Neutrophil (primary cell): ENCODE measurements at regions not wholly inside any gene's neighbourhood (a gene's known extent, or its start where the extent isn't known, plus 50 kb on each side); places are given as distances from the start of the nearest gene placed in this dataset.

ENCODE experiments used
- H3K27ac ChIP-seq: fragments of 200-600 bp; sonication (generic); 2 replicates; pipeline ENCODE4 v1.5.1; 2016; ENCODE audit warnings: mild to moderate bottlenecking, moderate library complexity
- H3K27me3 ChIP-seq: fragments of 200-600 bp; sonication (generic); 2 replicates; pipeline ENCODE4 v1.6.0; 2016; ENCODE audit warnings: mild to moderate bottlenecking
- H3K36me3 ChIP-seq: fragments of 200-600 bp; sonication (generic); 2 replicates; pipeline ENCODE4 v1.5.1; 2017
- H3K4me1 ChIP-seq, 2 experiments: fragments of 200-600 bp in 1 of 2; sonication (generic) in 1 of 2; 1 replicate in 1 of 2; 2 replicates in 1 of 2; pipeline versions ENCODE4 v1.5.1 to v1.6.1; 2013 to 2016; ENCODE audit warnings: low read depth in 1 of 2, low read length in 1 of 2, mild to moderate bottlenecking in 1 of 2, moderate library complexity in 1 of 2; ENCODE audit not compliant: control insufficient read depth in 1 of 2, insufficient read depth in 1 of 2
- H3K4me3 ChIP-seq, 2 experiments: fragments of 200-600 bp in 1 of 2; sonication (generic) in 1 of 2; 1 replicate in 1 of 2; 2 replicates in 1 of 2; pipeline ENCODE4 v1.5.1; 2013 to 2016; ENCODE audit warnings: low read depth in 1 of 2, low read length in 1 of 2, mild to moderate bottlenecking in 1 of 2, moderate library complexity in 1 of 2
- H3K9me3 ChIP-seq: fragments of 200-600 bp; sonication (generic); 2 replicates; pipeline ENCODE4 v1.5.1; 2016
- TF ChIP-seq, protein P1 (sequence below): fragments of 200-600 bp; sonication (generic); IDR thresholded peaks from 2 replicates; pipeline ENCODE4 v1.5.1; 2016; ENCODE audit warnings: antibody characterized with exemption

DNA sequence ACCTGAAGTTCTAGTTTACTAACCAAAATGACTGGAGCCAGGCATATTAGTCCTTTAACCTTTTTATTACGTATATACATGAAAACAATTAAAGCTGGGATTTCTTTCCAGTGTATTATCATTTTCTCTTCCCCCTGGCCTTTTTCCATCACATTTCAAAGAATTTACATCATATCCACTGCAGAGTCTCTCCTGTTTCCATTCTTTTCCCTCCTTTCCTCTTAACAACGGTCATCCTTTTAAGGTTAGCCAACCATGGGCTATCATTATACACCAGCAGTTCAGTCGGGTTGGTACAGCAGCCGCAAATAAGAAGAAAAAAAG lies 104.6 kb downstream of the TFAP2A start:
- Histone ChIP-seq H3K27ac (no peak overlapping the region), H3K4me3 (no peak overlapping the region), H3K9me3 (no peaks in the 10 kb centered on the region), H3K27me3 (peaks cover 3% of the 10 kb centered on the region), H3K4me1 (no peaks in the 10 kb centered on the region), H3K36me3 (no peaks in the 10 kb centered on the region)
- TF ChIP-seq, protein P1, sequence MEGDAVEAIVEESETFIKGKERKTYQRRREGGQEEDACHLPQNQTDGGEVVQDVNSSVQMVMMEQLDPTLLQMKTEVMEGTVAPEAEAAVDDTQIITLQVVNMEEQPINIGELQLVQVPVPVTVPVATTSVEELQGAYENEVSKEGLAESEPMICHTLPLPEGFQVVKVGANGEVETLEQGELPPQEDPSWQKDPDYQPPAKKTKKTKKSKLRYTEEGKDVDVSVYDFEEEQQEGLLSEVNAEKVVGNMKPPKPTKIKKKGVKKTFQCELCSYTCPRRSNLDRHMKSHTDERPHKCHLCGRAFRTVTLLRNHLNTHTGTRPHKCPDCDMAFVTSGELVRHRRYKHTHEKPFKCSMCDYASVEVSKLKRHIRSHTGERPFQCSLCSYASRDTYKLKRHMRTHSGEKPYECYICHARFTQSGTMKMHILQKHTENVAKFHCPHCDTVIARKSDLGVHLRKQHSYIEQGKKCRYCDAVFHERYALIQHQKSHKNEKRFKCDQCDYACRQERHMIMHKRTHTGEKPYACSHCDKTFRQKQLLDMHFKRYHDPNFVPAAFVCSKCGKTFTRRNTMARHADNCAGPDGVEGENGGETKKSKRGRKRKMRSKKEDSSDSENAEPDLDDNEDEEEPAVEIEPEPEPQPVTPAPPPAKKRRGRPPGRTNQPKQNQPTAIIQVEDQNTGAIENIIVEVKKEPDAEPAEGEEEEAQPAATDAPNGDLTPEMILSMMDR: no peak

DNA sequence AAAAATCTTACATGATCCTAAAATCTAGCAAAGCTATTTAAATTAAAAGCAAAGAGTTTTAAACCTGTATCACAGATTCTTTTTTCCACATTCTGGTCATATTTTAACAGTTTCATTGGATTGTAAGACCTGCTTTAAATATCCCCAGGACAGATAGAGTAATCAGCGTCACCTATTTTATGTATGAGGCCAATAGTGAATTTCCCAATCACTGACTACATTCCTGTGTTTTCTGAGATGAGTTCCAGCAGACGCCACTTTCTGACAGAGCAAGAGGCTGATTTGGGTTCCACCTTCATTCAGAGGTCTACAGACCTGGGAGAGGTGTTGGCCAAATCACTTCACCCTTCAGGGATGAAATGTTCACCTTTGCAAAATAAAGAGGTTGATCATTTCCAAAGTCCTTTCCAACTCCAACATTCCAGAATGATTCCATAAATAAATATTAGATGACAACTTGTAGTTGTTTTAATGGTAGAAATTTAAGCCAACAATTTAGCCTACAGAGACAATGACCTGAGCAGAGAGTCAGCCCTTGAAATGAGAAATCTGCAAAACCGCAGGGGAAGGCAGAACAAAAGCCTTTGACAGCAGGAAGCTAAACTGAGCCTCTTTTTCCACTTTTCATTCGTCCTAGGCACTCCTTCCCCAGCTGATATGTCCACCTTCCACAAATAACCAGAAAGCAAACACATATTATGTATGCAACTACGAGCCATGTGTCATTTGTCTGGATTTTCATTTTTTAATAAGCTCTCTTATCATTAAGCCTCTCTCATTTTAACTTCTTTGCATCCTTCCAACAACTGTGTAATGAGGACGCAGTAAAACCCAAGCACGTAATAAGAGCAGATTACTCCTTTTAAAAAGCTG lies 105.2 kb downstream of the TFAP2A start:
- TF ChIP-seq, protein P1: no peak
- peaks cover 3% of the 10 kb centered on the region for H3K27me3 ChIP-seq
- H3K4me3 ChIP-seq: no peak overlapping the region

GRCh38 chr6:10307476-10307875 lies 107.4 kb downstream of the TFAP2A start:
- TF ChIP-seq, protein P1: no peak
- Histone ChIP-seq H3K4me1 (no peaks in the 10 kb centered on the region), H3K27me3 (peaks cover 3% of the 10 kb centered on the region), H3K36me3 (no peaks in the 10 kb centered on the region), H3K4me3 (no peak overlapping the region), H3K9me3 (no peaks in the 10 kb centered on the region), H3K27ac (no peak overlapping the region)

More for the DNA sequence above, 105.2 kb downstream of the TFAP2A start:
- Histone ChIP-seq H3K4me1 (no peaks in the 10 kb centered on the region), H3K36me3 (no peaks in the 10 kb centered on the region), H3K9me3 (no peaks in the 10 kb centered on the region), H3K27ac (no peak overlapping the region)

DNA sequence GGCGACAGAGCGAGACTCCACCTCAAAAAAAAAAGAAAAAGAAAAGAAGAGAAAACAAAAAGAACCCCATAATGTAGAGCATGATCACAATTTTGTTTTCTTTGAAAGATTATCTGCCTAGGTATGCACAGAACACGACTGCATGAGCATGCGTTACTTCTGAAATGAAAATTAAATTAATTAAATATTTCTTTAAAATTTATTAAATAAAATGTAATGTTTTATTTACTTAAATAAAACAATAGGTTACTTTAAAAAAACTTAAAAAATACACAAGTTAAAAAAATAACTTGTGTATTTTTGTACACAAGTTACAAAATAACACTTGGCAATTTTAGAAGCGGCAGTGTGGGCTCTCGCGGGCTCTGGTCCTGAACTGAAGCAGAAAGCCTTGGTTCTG lies 107.8 kb downstream of the TFAP2A start:
- TF ChIP-seq, protein P1: no peak
- no peaks in the 10 kb centered on the region for H3K9me3 ChIP-seq
- no peak overlapping the region for H3K4me3 ChIP-seq
- H3K36me3 ChIP-seq: no peaks in the 10 kb centered on the region
- no peak overlapping the region for H3K27ac ChIP-seq
- H3K4me1 ChIP-seq: no peaks in the 10 kb centered on the region
- H3K27me3 ChIP-seq: peaks cover 3% of the 10 kb centered on the region

DNA sequence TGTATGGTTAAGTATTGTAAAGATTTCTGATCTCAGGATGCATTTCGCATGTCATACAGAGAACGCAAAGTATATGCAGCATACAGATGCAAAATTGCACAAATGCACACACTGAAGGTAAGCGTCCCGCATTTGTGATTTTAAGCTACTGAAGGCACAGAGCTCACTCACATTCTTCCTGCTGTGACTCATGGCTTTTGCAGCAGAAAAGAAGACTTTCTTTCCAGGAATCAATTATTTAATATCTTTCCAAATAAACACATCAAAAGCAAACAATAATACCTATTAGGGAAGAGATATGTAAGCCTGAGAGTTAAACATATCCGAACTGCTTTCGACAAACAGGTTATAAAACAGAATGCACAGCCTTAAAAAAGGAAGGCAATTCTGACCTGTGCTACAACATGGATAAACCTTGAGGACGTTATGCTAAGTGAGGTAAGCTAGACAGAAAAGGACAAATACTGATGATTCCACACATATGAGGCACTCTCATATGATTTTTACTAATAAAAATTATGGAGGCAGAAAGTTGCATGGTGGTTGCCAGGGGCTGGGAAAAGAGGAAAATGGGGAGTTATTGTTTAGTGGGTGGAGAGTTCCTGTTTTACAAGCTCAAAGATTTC lies 109.0 kb downstream of the TFAP2A start:
- Histone ChIP-seq H3K4me1 (no peaks in the 10 kb centered on the region), H3K27ac (no peak overlapping the region), H3K27me3 (peaks cover 3% of the 10 kb centered on the region), H3K36me3 (no peaks in the 10 kb centered on the region), H3K4me3 (no peak overlapping the region), H3K9me3 (no peaks in the 10 kb centered on the region)
- TF ChIP-seq, protein P1: no peak
